HCT116 (cell line): ENCODE measurements at regions not wholly inside any gene's neighbourhood (a gene's known extent, or its start where the extent isn't known, plus 50 kb on each side); places are given as distances from the start of the nearest gene placed in this dataset.

ENCODE experiments used
- CTCF ChIP-seq, 3 experiments: fragments of 200-600 bp in 1 of 3; sonication (generic) in 1 of 3; IDR thresholded peaks in 2 of 3; conservative IDR thresholded peaks in 1 of 3; 2 replicates each; pipeline ENCODE4 v1.5.1; 2012 to 2017; ENCODE audit warnings: low read depth in 2 of 3, low read length in 2 of 3, antibody characterized with exemption in 1 of 3, borderline replicate concordance in 1 of 3, control low read depth in 1 of 3, mild to moderate bottlenecking in 1 of 3, mixed read lengths in 1 of 3, mixed run types in 1 of 3, moderate library complexity in 1 of 3; ENCODE audit not compliant: insufficient read depth in 1 of 3
- EZH2phosphoT487 ChIP-seq: fragments of 200-600 bp; IDR thresholded peaks from 2 replicates; pipeline ENCODE4 v1.6.1; 2018; ENCODE audit warnings: antibody characterized with exemption, borderline replicate concordance
- POLR2A ChIP-seq: IDR thresholded peaks from 2 replicates; pipeline ENCODE4 v1.7.0; 2011; ENCODE audit warnings: borderline replicate concordance; ENCODE audit not compliant: insufficient read depth, insufficient read length; ENCODE audit errors: extremely low read depth
- RAD21 ChIP-seq: IDR thresholded peaks from 2 replicates; pipeline ENCODE4 v1.6.1; 2012; ENCODE audit warnings: low read depth, mild to moderate bottlenecking
- REST ChIP-seq: IDR thresholded peaks from 2 replicates; pipeline ENCODE4 v1.6.1; 2012; ENCODE audit warnings: low read depth
- YY1 ChIP-seq: IDR thresholded peaks from 2 replicates; pipeline ENCODE4 v1.6.1; 2011; ENCODE audit warnings: low read length, low read depth, moderate library complexity, mild to moderate bottlenecking; ENCODE audit not compliant: insufficient replicate concordance; ENCODE audit errors: extremely low read depth

DNA sequence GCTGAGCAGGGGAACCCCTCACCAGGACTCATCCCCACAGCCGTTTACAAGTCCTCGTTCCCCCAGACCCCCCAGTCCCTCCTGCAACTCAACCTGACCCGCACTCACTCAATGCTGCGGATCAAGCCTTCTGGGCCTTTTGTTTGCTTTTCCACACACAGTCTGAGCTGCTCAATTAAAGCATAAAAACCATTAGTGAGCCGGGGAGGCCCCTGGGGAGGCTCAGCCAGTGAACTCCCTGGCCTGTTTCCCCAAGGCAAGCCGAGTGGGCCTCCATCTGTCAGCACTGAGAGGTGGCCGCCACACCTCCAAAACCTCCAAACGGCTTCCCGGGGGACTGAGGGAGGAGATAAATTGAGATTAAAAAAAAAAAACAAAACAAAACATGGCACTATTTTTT is 158.5 kb downstream of the SHOX start:
- TF ChIP-seq CTCF (IDR thresholded peaks at IDR 0.05 in 2 of 3, conservative IDR thresholded peaks at IDR 0.05 in 1 of 3; ENCODE audit: borderline replicate concordance in 1 of 3, insufficient read depth in 1 of 3, low read depth in 2 of 3, low read length in 2 of 3), result no peak
- TF ChIP-seq POLR2A, result no peak
- TF ChIP-seq REST, result no peak
- no peak for TF ChIP-seq RAD21
- no peak for TF ChIP-seq YY1
- no peak for TF ChIP-seq EZH2phosphoT487
